GM19351 (cell line): ENCODE measurements at regions not wholly inside any gene's neighbourhood (a gene's known extent, or its start where the extent isn't known, plus 50 kb on each side); places are given as distances from the start of the nearest gene placed in this dataset.

Experiments
- ATAC-seq: cut with Tn5 transposase; IDR thresholded peaks from one replicate; pipeline ENCODE4 v1.9.1; 2021; ENCODE audit warnings: mild to moderate bottlenecking, moderate library complexity; ENCODE audit not compliant: unreplicated experiment

- ATAC-seq = no peak
Observed at GRCh38 chr18:28961669-28962228, 784.8 kb upstream of the CDH2 start.

GRCh38 chr18:28960146-28960545, 783.2 kb upstream of the CDH2 start:
- ATAC-seq = no peak

- no peak for ATAC-seq
Observed at GRCh38 chr18:28952339-28952738, 775.4 kb upstream of the CDH2 start.

- no peak for ATAC-seq
Observed at GRCh38 chr18:28947900-28948299, 771.0 kb upstream of the CDH2 start.

GRCh38 chr18:28946471-28946870, 769.5 kb upstream of the CDH2 start:
- ATAC-seq = no peak

- ATAC-seq = no peak
Observed at GRCh38 chr18:28922936-28923335, 746.0 kb upstream of the CDH2 start.

- no peak for ATAC-seq
Observed at GRCh38 chr18:28916456-28916855, 739.5 kb upstream of the CDH2 start.

GRCh38 chr18:28905509-28905908, 728.6 kb upstream of the CDH2 start:
- no peak for ATAC-seq

- ATAC-seq = no peak
Observed at GRCh38 chr18:28904789-28905364, 727.9 kb upstream of the CDH2 start.

GRCh38 chr18:28903306-28903705, 726.4 kb upstream of the CDH2 start:
- no peak for ATAC-seq

- ATAC-seq = no peak
Observed at GRCh38 chr18:28890791-28891190, 713.9 kb upstream of the CDH2 start.

- no peak for ATAC-seq
Observed at GRCh38 chr18:28884304-28884703, 707.4 kb upstream of the CDH2 start.

GRCh38 chr18:28880856-28881255, 703.9 kb upstream of the CDH2 start:
- no peak for ATAC-seq

- ATAC-seq = no peak
Observed at GRCh38 chr18:28875059-28875458, 698.1 kb upstream of the CDH2 start.

- no peak for ATAC-seq
Observed at GRCh38 chr18:28863396-28863795, 686.5 kb upstream of the CDH2 start.

GRCh38 chr18:28858248-28858647, 681.3 kb upstream of the CDH2 start:
- ATAC-seq = no peak

- no peak for ATAC-seq
Observed at GRCh38 chr18:28855989-28856388, 679.1 kb upstream of the CDH2 start.

GRCh38 chr18:28855524-28855923, 678.6 kb upstream of the CDH2 start:
- no peak for ATAC-seq

GRCh38 chr18:28854964-28855363, 678.0 kb upstream of the CDH2 start:
- ATAC-seq = no peak

- ATAC-seq = no peak
Observed at GRCh38 chr18:28846958-28847357, 670.0 kb upstream of the CDH2 start.

- ATAC-seq = no peak
Observed at GRCh38 chr18:28837100-28837499, 660.2 kb upstream of the CDH2 start.

GRCh38 chr18:28834889-28835288, 658.0 kb upstream of the CDH2 start:
- no peak for ATAC-seq

GRCh38 chr18:28831908-28832307, 655.0 kb upstream of the CDH2 start:
- no peak for ATAC-seq
